ENCODE measurements at regions not wholly inside any gene's neighbourhood (a gene's known extent, or its start where the extent isn't known, plus 50 kb on each side); places are given as distances from the start of the nearest gene placed in this dataset.

GRCh38 chr4:134754301-134755019 is 552.9 kb upstream of the PABPC4L start:
- TF ChIP-seq CTCF (conservative IDR thresholded peaks at IDR 0.05) (no peak), ZFX (IDR thresholded peaks at IDR 0.05) (no peak)
